Osteoblast (primary cell): ENCODE measurements at regions not wholly inside any gene's neighbourhood (a gene's known extent, or its start where the extent isn't known, plus 50 kb on each side); places are given as distances from the start of the nearest gene placed in this dataset.

Experiments used
- DNase-seq: peaks from one replicate; pipeline ENCODE4 v3.0.0; 2011; ENCODE audit warnings: low spot score, mixed read lengths; ENCODE audit not compliant: insufficient read length; ENCODE audit errors: missing footprints
- H2AFZ ChIP-seq: 2 replicates; pipeline ENCODE4 v1.6.0; 2011; ENCODE audit warnings: mild to moderate bottlenecking, low read length
- H3K27ac ChIP-seq: 2 replicates; pipeline ENCODE4 v1.5.1; 2011; ENCODE audit warnings: mild to moderate bottlenecking, low read depth, low read length, moderate library complexity
- H3K27me3 ChIP-seq: 2 replicates; pipeline ENCODE4 v1.6.0; 2012; ENCODE audit warnings: mild to moderate bottlenecking, control low read depth, inconsistent platforms, low read length, moderate library complexity; ENCODE audit not compliant: insufficient read depth
- H3K36me3 ChIP-seq: 2 replicates; pipeline ENCODE4 v1.5.1; 2011; ENCODE audit warnings: mild to moderate bottlenecking, low read length, control low read depth, moderate library complexity; ENCODE audit not compliant: insufficient read depth
- H3K4me1 ChIP-seq: 2 replicates; pipeline ENCODE4 v1.5.1; 2011; ENCODE audit warnings: mild to moderate bottlenecking, low read length, control low read depth, moderate library complexity; ENCODE audit not compliant: insufficient read depth
- H3K4me2 ChIP-seq: 2 replicates; pipeline ENCODE4 v1.6.0; 2011; ENCODE audit warnings: mild to moderate bottlenecking, low read length; ENCODE audit not compliant: insufficient read depth
- H3K4me3 ChIP-seq: fragments of 200-600 bp; sonication (generic); 3 replicates; pipeline ENCODE4 v1.5.1; 2012; ENCODE audit warnings: mild to moderate bottlenecking, low read length, inconsistent platforms; ENCODE audit not compliant: insufficient read depth
- H3K79me2 ChIP-seq: 2 replicates; pipeline ENCODE4 v1.6.0; 2012; ENCODE audit warnings: mild to moderate bottlenecking, low read length, control low read depth, inconsistent platforms; ENCODE audit not compliant: insufficient read depth
- H3K9me3 ChIP-seq: 2 replicates; pipeline ENCODE4 v1.5.1; 2011; ENCODE audit warnings: low read depth, low read length, control low read depth
- H4K20me1 ChIP-seq: 2 replicates; pipeline ENCODE4 v1.6.0; 2012; ENCODE audit warnings: mild to moderate bottlenecking, low read length, control low read depth; ENCODE audit not compliant: insufficient read depth
- TF ChIP-seq, protein P1 (sequence below): IDR thresholded peaks from 2 replicates; pipeline ENCODE4 v1.5.1; 2011; ENCODE audit warnings: mild to moderate bottlenecking, low read depth, low read length, moderate library complexity; ENCODE audit errors: extremely low read depth

DNA sequence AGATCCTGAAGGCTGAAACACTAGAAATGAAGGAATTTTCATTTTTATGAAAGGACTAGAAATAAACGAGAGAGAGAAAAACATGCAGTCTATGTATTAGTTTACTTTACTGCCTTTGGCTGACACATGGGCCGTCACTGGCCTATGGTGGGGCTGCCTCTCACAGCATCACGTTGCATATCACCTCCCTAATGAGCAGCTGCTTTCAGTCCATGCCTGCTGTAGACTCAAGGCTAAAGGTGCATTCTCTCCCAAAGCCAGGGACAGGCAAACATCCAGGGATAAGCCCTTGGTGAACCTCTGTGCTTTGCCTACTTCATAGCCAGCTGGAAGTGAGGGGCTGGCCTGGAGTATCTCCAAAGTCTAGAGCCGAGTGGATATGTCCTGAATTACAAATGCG lies 359.4 kb downstream of the GPAM start:
- no peaks in the 10 kb centered on the region for H3K36me3 ChIP-seq
- no peak overlapping the region for H2AFZ ChIP-seq
- no peaks in the 10 kb centered on the region for H3K9me3 ChIP-seq
- no peak overlapping the region for H3K4me3 ChIP-seq
- no peaks in the 10 kb centered on the region for H3K4me1 ChIP-seq
- TF ChIP-seq, protein P1, sequence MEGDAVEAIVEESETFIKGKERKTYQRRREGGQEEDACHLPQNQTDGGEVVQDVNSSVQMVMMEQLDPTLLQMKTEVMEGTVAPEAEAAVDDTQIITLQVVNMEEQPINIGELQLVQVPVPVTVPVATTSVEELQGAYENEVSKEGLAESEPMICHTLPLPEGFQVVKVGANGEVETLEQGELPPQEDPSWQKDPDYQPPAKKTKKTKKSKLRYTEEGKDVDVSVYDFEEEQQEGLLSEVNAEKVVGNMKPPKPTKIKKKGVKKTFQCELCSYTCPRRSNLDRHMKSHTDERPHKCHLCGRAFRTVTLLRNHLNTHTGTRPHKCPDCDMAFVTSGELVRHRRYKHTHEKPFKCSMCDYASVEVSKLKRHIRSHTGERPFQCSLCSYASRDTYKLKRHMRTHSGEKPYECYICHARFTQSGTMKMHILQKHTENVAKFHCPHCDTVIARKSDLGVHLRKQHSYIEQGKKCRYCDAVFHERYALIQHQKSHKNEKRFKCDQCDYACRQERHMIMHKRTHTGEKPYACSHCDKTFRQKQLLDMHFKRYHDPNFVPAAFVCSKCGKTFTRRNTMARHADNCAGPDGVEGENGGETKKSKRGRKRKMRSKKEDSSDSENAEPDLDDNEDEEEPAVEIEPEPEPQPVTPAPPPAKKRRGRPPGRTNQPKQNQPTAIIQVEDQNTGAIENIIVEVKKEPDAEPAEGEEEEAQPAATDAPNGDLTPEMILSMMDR: no peak
- H3K27ac ChIP-seq: no peak overlapping the region
- no peak overlapping the region for H3K4me2 ChIP-seq
- H3K79me2 ChIP-seq: no peaks in the 10 kb centered on the region
- no peaks in the 10 kb centered on the region for H3K27me3 ChIP-seq
- DNase-seq: no peak
- H4K20me1 ChIP-seq: no peaks in the 10 kb centered on the region

DNA sequence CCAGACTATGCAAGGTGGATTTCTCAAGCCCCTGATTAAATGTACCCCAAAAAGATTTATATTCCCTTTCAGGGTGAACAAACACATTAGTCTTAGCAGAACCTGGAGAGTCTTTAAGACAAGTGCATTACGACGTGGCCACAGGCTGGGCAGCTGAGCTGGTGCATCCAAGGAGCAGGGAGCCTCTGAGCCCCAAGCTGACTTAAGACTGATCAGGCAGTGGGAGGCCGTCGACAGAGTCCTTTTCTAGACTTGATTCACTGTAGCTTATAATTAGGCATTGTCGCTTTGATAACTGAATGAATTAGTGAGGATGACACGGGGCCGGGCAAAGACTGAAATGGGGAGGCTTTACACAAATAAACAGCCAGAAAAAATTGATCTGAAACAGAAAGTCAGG lies 353.2 kb downstream of the GPAM start:
- no peaks in the 10 kb centered on the region for H3K36me3 ChIP-seq
- no peak overlapping the region for H3K4me3 ChIP-seq
- no peaks in the 10 kb centered on the region for H3K79me2 ChIP-seq
- no peak for DNase-seq
- H3K9me3 ChIP-seq: no peaks in the 10 kb centered on the region
- H3K4me1 ChIP-seq: peaks cover 5% of the 10 kb centered on the region
- no peak overlapping the region for H3K4me2 ChIP-seq
- TF ChIP-seq, protein P1: no peak
- no peak overlapping the region for H3K27ac ChIP-seq
- H4K20me1 ChIP-seq: no peaks in the 10 kb centered on the region
- no peak overlapping the region for H2AFZ ChIP-seq
- no peaks in the 10 kb centered on the region for H3K27me3 ChIP-seq

DNA sequence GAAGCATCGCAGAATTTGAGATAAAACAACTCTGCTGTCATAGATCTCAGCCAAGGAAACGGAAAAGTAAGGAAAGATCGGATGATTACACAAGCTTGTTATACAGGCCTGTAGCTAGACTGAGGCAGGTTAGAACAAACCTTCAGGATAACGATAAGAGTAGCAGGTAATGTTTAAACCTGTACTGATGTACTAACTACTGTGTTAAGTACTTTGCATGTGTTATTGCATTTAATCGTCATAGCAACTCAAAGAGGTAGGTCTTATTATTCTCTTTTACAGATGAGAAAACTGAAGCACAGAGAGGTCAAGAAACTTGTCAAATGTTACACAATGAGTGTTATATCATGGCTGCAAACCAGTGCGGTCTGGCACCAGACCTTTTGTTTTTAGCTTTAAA lies 352.5 kb downstream of the GPAM start:
- Histone ChIP-seq H4K20me1 (no peaks in the 10 kb centered on the region), H2AFZ (no peak overlapping the region), H3K27me3 (no peaks in the 10 kb centered on the region), H3K27ac (no peak overlapping the region), H3K4me2 (no peak overlapping the region), H3K36me3 (no peaks in the 10 kb centered on the region), H3K4me1 (peaks cover 10% of the 10 kb centered on the region), H3K9me3 (no peaks in the 10 kb centered on the region), H3K79me2 (no peaks in the 10 kb centered on the region), H3K4me3 (no peak overlapping the region)
- TF ChIP-seq, protein P1: no peak
- no peak for DNase-seq

DNA sequence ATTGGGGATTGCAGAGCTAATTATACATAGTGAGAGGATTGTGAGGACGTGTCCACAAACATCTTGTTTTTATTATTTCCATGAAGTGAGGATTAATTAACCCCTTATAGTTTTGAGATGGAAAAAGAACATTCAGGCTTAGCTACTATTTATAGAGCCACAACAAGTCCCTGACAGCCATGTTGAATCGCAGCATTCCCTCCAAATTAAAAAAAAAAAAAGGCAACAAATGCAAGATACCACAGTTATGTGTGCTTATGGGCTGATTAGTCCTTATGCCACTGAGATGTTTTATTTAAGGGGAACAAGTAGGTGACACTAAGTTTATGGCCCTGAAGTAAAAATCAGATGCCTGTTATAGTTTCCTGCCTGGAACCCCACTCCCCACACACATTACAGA lies 350.3 kb downstream of the GPAM start:
- Histone ChIP-seq H3K36me3 (no peaks in the 10 kb centered on the region), H3K9me3 (no peaks in the 10 kb centered on the region)
- no peak for DNase-seq

More for the DNA sequence above, 350.3 kb downstream of the GPAM start:
- Histone ChIP-seq H4K20me1 (no peaks in the 10 kb centered on the region), H3K4me3 (no peak overlapping the region), H3K27me3 (no peaks in the 10 kb centered on the region), H3K4me1 (peaks cover 10% of the 10 kb centered on the region), H3K79me2 (no peaks in the 10 kb centered on the region), H3K4me2 (no peak overlapping the region), H2AFZ (no peak overlapping the region), H3K27ac (no peak overlapping the region)
- TF ChIP-seq, protein P1: no peak
